OCI-LY1 (cell line): ENCODE measurements at regions not wholly inside any gene's neighbourhood (a gene's known extent, or its start where the extent isn't known, plus 50 kb on each side); places are given as distances from the start of the nearest gene placed in this dataset.

Source experiments
- H2AFZ ChIP-seq: fragments of 200-600 bp; sonication (generic), shearing (Covaris generic); 2 replicates; pipeline ENCODE4 v1.6.0; 2014; ENCODE audit warnings: antibody characterized with exemption, mild to moderate bottlenecking, low read length
- H3F3A ChIP-seq: fragments of 200-600 bp; sonication (generic), shearing (Covaris generic); 2 replicates; pipeline ENCODE4 v1.6.0; 2014; ENCODE audit warnings: mild to moderate bottlenecking, antibody characterized with exemption, low read length, moderate library complexity; ENCODE audit not compliant: insufficient read depth
- H3K27ac ChIP-seq: fragments of 200-600 bp; sonication (generic); 2 replicates; pipeline ENCODE4 v1.5.1; 2014; ENCODE audit warnings: low read length, mixed run types, mild to moderate bottlenecking, low read depth; ENCODE audit not compliant: poor library complexity, severe bottlenecking
- H3K27me3 ChIP-seq: fragments of 200-600 bp; sonication (generic); 2 replicates; pipeline ENCODE4 v1.6.0; 2014; ENCODE audit warnings: antibody characterized with exemption, mild to moderate bottlenecking, low read length, moderate library complexity; ENCODE audit not compliant: insufficient read depth
- H3K36me3 ChIP-seq: fragments of 200-600 bp; sonication (generic); 2 replicates; pipeline ENCODE4 v1.6.1; 2014; ENCODE audit warnings: mild to moderate bottlenecking, antibody characterized with exemption, low read length, moderate library complexity, mixed read lengths; ENCODE audit not compliant: insufficient read depth
- H3K4me1 ChIP-seq: fragments of 200-600 bp; sonication (generic); 2 replicates; pipeline ENCODE4 v1.5.1; 2014; ENCODE audit warnings: mild to moderate bottlenecking, low read length, moderate library complexity; ENCODE audit not compliant: insufficient read depth, severe bottlenecking
- H3K4me2 ChIP-seq: fragments of 200-600 bp; sonication (generic), shearing (Covaris generic); 2 replicates; pipeline ENCODE4 v1.6.1; 2014; ENCODE audit warnings: low read length
- H3K4me3 ChIP-seq: fragments of 200-600 bp; sonication (generic); 2 replicates; pipeline ENCODE4 v1.5.1; 2014; ENCODE audit warnings: low read length, low read depth, mild to moderate bottlenecking, mixed read lengths; ENCODE audit not compliant: poor library complexity, severe bottlenecking
- H3K79me2 ChIP-seq: fragments of 200-600 bp; shearing (Covaris generic); 2 replicates; pipeline ENCODE4 v1.6.1; 2016; ENCODE audit warnings: mixed run types, low read length, mixed read lengths; ENCODE audit not compliant: insufficient read depth
- H3K9ac ChIP-seq: fragments of 200-600 bp; sonication (generic), shearing (Covaris generic); 2 replicates; pipeline ENCODE4 v1.6.1; 2014; ENCODE audit warnings: mild to moderate bottlenecking, low read length, mixed read lengths
- H3K9me2 ChIP-seq: fragments of 200-600 bp; sonication (generic), shearing (Covaris generic); 2 replicates; pipeline ENCODE4 v1.6.1; 2014; ENCODE audit warnings: low read depth, mild to moderate bottlenecking, low read length, mixed read lengths
- H3K9me3 ChIP-seq: fragments of 200-600 bp; shearing (Covaris generic); 2 replicates; pipeline ENCODE4 v1.6.1; 2014; ENCODE audit warnings: low read length, mixed read lengths
- H4K20me1 ChIP-seq: fragments of 200-600 bp; sonication (generic), shearing (Covaris generic); 2 replicates; pipeline ENCODE4 v1.6.0; 2016; ENCODE audit warnings: mild to moderate bottlenecking, low read length; ENCODE audit not compliant: insufficient read depth
- CTCF ChIP-seq: fragments of 200-600 bp; sonication (generic), shearing (Covaris generic); IDR thresholded peaks from 2 replicates; pipeline ENCODE4 v1.5.1; 2017; ENCODE audit warnings: mild to moderate bottlenecking, antibody characterized with exemption, low read length, moderate library complexity, mixed read lengths
- EZH2 ChIP-seq: fragments of 200-600 bp; sonication (generic), shearing (Covaris generic); IDR thresholded peaks from 2 replicates; pipeline ENCODE4 v1.8.0; 2017; ENCODE audit warnings: borderline replicate concordance, mixed run types, mild to moderate bottlenecking, antibody characterized with exemption, low read length, moderate library complexity, mixed read lengths

- no peak overlapping the region for H3K9ac ChIP-seq
- no peaks in the 10 kb centered on the region for H4K20me1 ChIP-seq
- no peak overlapping the region for H2AFZ ChIP-seq
- H3F3A ChIP-seq: no peaks in the 10 kb centered on the region
- no peaks in the 10 kb centered on the region for H3K36me3 ChIP-seq
- TF ChIP-seq CTCF (no peak), EZH2 (no peak)
- no peak overlapping the region for H3K27ac ChIP-seq
- H3K4me1 ChIP-seq: no peaks in the 10 kb centered on the region
- H3K79me2 ChIP-seq: no peaks in the 10 kb centered on the region
- no peaks in the 10 kb centered on the region for H3K9me3 ChIP-seq
- no peak overlapping the region for H3K4me3 ChIP-seq
- no peaks in the 10 kb centered on the region for H3K27me3 ChIP-seq
- no peak overlapping the region for H3K4me2 ChIP-seq
- H3K9me2 ChIP-seq: no peaks in the 10 kb centered on the region
Observed at GRCh38 chr3:110311541-110311940, 760.1 kb upstream of the NECTIN3 start.

- TF ChIP-seq EZH2: no peak
- TF ChIP-seq CTCF: peak; percentile 72
- H2AFZ ChIP-seq: no peak overlapping the region
Observed at GRCh38 chr3:110314512-110315114, 757.0 kb upstream of the NECTIN3 start.

GRCh38 chr3:110318108-110318507 is 753.5 kb upstream of the NECTIN3 start:
- no peak overlapping the region for H3K4me2 ChIP-seq
- H3K9me2 ChIP-seq: no peaks in the 10 kb centered on the region
- no peak overlapping the region for H2AFZ ChIP-seq
- no peak overlapping the region for H3K4me3 ChIP-seq
- TF ChIP-seq CTCF (no peak), EZH2 (no peak)
- H4K20me1 ChIP-seq: no peaks in the 10 kb centered on the region
- no peaks in the 10 kb centered on the region for H3K4me1 ChIP-seq
- no peaks in the 10 kb centered on the region for H3K36me3 ChIP-seq
- H3K79me2 ChIP-seq: no peaks in the 10 kb centered on the region
- H3F3A ChIP-seq: no peaks in the 10 kb centered on the region
- no peaks in the 10 kb centered on the region for H3K27me3 ChIP-seq
- no peak overlapping the region for H3K9ac ChIP-seq
- H3K9me3 ChIP-seq: no peaks in the 10 kb centered on the region
- no peak overlapping the region for H3K27ac ChIP-seq

More at GRCh38 chr3:110314512-110315114, 757.0 kb upstream of the NECTIN3 start:
- Histone ChIP-seq H3K9ac (no peak overlapping the region), H3K36me3 (no peaks in the 10 kb centered on the region), H3K9me2 (no peaks in the 10 kb centered on the region), H4K20me1 (no peaks in the 10 kb centered on the region), H3K9me3 (no peaks in the 10 kb centered on the region), H3F3A (no peaks in the 10 kb centered on the region), H3K4me1 (no peaks in the 10 kb centered on the region), H3K27ac (no peak overlapping the region), H3K79me2 (no peaks in the 10 kb centered on the region), H3K27me3 (no peaks in the 10 kb centered on the region), H3K4me2 (no peak overlapping the region), H3K4me3 (no peak overlapping the region)
